GM12865 (cell line): ENCODE measurements at regions not wholly inside any gene's neighbourhood (a gene's known extent, or its start where the extent isn't known, plus 50 kb on each side); places are given as distances from the start of the nearest gene placed in this dataset.

Experiments
- DNase-seq: peaks from one replicate; pipeline ENCODE4 v3.0.0; 2010; ENCODE audit warnings: low read depth
- H3K4me3 ChIP-seq: 2 replicates; pipeline ENCODE4 v1.5.1; 2011; ENCODE audit warnings: mild to moderate bottlenecking, low read depth, low read length, control low read depth
- CTCF ChIP-seq: IDR thresholded peaks from 2 replicates; pipeline ENCODE4 v1.5.1; 2011; ENCODE audit warnings: low read length, control low read depth, low read depth, inconsistent platforms; ENCODE audit not compliant: insufficient read depth; ENCODE audit errors: missing control alignments

DNA sequence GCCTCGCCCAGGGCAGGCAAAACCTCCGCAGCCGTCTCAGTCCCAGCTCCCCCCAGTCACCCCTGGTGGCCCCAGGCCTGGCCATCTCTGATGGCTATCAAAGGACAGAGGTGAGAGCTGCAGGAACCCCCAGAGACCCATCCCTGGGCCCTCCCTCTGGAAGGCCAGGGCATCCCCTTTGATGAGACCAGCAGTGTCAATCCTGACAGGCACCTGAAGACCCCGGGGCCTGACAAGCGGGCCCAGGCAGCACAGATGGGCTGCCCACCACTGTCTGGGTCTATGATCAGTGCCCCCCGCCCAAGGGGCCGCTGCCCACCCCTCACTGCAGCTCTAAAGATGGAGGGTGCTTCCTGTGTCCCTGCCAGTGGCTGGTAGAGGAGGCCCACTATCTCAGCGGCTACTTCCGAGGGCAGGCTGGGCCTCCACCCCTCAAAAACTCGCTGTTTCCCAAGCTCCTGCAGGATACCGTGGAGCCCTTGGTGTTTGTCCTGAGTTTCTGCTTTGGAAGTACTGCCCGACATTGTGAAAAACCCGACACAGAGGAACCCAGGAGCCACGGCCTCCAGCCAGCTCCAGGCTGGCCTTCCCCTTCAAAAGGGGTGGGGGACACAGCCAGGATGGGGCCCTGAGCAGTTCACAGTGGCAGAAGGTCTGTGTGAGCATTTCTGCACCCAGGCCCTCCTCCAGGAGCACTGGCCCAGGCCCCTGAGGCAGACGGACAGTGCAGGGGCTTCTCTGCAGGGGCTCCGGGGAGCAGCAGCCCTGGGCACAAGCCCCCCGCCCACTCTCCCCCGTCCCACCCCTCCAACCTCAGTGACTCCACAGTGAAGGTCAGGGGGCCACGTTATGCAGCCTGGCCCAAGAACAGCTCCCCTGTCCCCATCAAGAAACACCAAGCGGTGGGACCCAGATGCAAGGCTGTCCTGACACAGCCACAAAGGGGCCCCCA is 99.2 kb downstream of the PDGFA start:
- H3K4me3 ChIP-seq, result no peak overlapping the region
- DNase-seq, result no peak
- no peak for TF ChIP-seq CTCF

DNA sequence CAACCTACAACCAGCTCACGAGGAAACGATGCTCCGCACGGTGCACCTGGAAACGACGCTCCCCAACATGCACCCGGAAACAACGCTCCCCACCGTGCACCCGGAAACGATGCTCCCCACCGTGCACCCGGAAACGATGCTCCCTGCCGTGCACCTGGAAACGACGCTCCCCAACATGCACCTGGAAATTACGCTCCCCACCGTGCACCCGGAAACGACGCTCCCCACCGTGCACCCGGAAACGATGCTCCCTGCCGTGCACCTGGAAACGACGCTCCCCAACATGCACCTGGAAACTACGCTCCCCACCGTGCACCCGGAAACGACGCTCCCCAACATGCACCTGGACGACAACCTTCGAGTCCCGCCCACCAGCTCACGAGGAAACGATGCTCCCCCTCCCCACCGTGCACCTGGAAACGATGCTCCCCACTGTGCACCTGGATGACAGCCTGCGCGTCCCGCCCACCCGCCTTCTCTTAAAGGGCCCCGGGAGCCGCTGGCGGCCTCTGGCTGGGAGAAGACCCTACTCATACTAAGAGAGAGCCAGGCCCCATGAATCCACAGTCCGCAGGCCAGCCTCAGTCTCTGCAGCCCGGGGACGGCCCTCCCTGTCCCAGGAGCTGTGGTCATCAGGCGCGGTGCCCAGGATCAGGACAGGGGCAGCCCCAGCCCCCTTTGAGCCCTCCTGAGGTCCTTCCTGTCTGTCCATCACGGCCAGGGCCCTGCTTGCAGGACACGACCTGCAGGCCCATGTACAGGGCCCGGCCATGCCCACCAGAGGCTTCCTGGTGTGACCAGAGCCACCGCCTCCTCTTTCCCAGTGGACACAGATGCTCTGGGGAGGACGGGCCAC is 98.3 kb downstream of the PDGFA start:
- no peak for DNase-seq
- no peak overlapping the region for H3K4me3 ChIP-seq
- TF ChIP-seq CTCF, result no peak

DNA sequence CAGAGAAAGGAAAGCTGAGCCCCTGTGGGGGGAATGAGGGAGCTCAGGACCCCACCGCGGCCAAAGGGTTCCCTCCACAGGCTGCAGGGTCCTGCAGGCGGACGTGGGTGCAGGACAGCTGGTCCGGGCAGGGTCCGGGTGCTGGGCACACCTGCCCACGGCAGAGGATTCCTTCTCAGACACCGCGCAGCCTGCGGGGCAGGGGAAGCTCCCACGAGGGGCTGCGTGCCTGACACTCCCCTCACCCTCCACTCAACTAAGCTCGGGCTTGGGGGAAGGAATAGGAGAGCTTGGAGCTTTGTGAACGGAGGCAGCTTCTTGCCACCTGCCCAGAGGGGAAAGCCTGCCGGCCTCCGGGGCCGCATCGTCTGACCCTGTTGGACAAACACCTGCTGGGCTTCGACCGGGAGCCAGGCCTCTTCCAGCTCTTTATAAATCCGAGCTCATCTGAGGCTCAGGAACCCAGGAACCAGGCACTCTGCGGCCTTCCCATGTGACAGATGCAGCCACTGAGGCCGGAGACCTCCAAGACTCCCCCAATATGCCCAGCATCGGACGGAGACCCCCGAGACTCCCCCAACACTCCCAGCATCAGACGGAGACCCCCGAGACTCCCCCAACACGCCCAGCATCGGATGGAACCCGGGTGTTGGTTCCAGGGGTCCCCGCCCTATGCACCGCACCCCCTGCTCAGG is 97.3 kb downstream of the PDGFA start:
- no peak overlapping the region for H3K4me3 ChIP-seq
- DNase-seq, result no peak
- TF ChIP-seq CTCF, result no peak

- TF ChIP-seq CTCF, result no peak
- no peak for DNase-seq
- no peak overlapping the region for H3K4me3 ChIP-seq
These were observed 96.8 kb downstream of the PDGFA start for GRCh38 chr7:422886-423225.

- no peak for DNase-seq
- TF ChIP-seq CTCF, result no peak
- no peak overlapping the region for H3K4me3 ChIP-seq
These were observed 96.1 kb downstream of the PDGFA start for GRCh38 chr7:423312-424260.
